ENCODE measurements at regions not wholly inside any gene's neighbourhood (a gene's known extent, or its start where the extent isn't known, plus 50 kb on each side); places are given as distances from the start of the nearest gene placed in this dataset.

DNA sequence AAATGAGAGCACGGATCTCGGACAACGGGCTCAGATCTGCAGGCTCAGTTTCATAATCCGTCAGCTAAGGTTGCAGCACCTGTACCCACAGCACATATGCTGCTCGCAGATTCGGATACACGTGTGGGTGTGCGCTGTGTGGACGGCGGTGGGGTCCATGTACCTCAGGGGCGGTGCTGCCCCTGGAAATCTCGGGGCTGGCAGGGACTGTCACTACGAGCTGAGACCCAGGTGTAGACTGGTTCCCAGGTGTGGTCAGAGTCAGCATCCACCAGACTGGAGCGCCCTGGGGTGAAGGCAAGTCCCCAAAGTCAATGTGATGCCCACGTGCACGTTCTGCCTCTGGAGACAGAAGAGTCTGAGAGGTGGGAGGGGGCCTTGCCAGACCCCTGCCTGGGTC lies 989.3 kb downstream of the BRD1 start:
- TF ChIP-seq, protein P1, sequence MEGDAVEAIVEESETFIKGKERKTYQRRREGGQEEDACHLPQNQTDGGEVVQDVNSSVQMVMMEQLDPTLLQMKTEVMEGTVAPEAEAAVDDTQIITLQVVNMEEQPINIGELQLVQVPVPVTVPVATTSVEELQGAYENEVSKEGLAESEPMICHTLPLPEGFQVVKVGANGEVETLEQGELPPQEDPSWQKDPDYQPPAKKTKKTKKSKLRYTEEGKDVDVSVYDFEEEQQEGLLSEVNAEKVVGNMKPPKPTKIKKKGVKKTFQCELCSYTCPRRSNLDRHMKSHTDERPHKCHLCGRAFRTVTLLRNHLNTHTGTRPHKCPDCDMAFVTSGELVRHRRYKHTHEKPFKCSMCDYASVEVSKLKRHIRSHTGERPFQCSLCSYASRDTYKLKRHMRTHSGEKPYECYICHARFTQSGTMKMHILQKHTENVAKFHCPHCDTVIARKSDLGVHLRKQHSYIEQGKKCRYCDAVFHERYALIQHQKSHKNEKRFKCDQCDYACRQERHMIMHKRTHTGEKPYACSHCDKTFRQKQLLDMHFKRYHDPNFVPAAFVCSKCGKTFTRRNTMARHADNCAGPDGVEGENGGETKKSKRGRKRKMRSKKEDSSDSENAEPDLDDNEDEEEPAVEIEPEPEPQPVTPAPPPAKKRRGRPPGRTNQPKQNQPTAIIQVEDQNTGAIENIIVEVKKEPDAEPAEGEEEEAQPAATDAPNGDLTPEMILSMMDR (conservative IDR thresholded peaks at IDR 0.05; ENCODE audit: low read depth, low read length) = no peak
- no peak for TF ChIP-seq EZH2phosphoT487 (IDR thresholded peaks at IDR 0.05; ENCODE audit: borderline replicate concordance, low read length)

Measured in PC-3 (cell line).